CD4-positive, alpha-beta T cell treated with Interleukin-2 at 100 ng/mL for 4 hours (primary cell): ENCODE measurements at regions not wholly inside any gene's neighbourhood (a gene's known extent, or its start where the extent isn't known, plus 50 kb on each side); places are given as distances from the start of the nearest gene placed in this dataset.
"Not testable (repeated sequence)": the region's sequence is repeated elsewhere in the genome, so short reads cannot be mapped to it uniquely, and the experiment has no call there.

Source experiments
- DNase-seq: peaks from one replicate; pipeline ENCODE4 v3.0.0-alpha.2; 2020; ENCODE audit warnings: low spot score

GRCh38 chr14:106201376-106201775, 675.0 kb downstream of the TMEM121 start:
- no peak for DNase-seq

- DNase-seq, result no peak
These were observed 677.1 kb downstream of the TMEM121 start for GRCh38 chr14:106203438-106203837.

GRCh38 chr14:106204063-106204462, 677.7 kb downstream of the TMEM121 start:
- DNase-seq, result no peak

- no peak for DNase-seq
These were observed 680.9 kb downstream of the TMEM121 start for GRCh38 chr14:106207316-106207715.

- DNase-seq, result no peak
These were observed 682.4 kb downstream of the TMEM121 start for GRCh38 chr14:106208794-106209193.

- DNase-seq, result peak; percentile 24
These were observed 683.4 kb downstream of the TMEM121 start for GRCh38 chr14:106209755-106210154.

GRCh38 chr14:106210650-106211049, 684.3 kb downstream of the TMEM121 start:
- DNase-seq, result peak; percentile 22

GRCh38 chr14:106211334-106211900, 685.0 kb downstream of the TMEM121 start:
- DNase-seq, result no peak

GRCh38 chr14:106215229-106215628, 688.8 kb downstream of the TMEM121 start:
- DNase-seq, result no peak

- DNase-seq, result no peak
These were observed 690.3 kb downstream of the TMEM121 start for GRCh38 chr14:106216679-106217078.

GRCh38 chr14:106218174-106218573, 691.8 kb downstream of the TMEM121 start:
- no peak for DNase-seq

- DNase-seq, result no peak
These were observed 695.9 kb downstream of the TMEM121 start for GRCh38 chr14:106222311-106222710.

GRCh38 chr14:106222731-106223130, 696.3 kb downstream of the TMEM121 start:
- DNase-seq, result no peak

- no peak for DNase-seq
These were observed 701.4 kb downstream of the TMEM121 start for GRCh38 chr14:106227793-106228192.

GRCh38 chr14:106228541-106229158, 702.3 kb downstream of the TMEM121 start:
- peak; percentile 54 for DNase-seq

GRCh38 chr14:106230071-106230470, 703.7 kb downstream of the TMEM121 start:
- DNase-seq, result no peak

GRCh38 chr14:106233191-106233590, 706.8 kb downstream of the TMEM121 start:
- DNase-seq, result not testable (repeated sequence)

GRCh38 chr14:106234525-106235254, 708.3 kb downstream of the TMEM121 start:
- peak; percentile 15 for DNase-seq

- DNase-seq, result no peak
These were observed 709.2 kb downstream of the TMEM121 start for GRCh38 chr14:106235356-106236159.

GRCh38 chr14:106248321-106249192, 722.2 kb downstream of the TMEM121 start:
- DNase-seq, result no peak

GRCh38 chr14:106253995-106254394, 727.6 kb downstream of the TMEM121 start:
- not testable (repeated sequence) for DNase-seq
